Chondrocyte (in vitro differentiated cells): ENCODE measurements at regions not wholly inside any gene's neighbourhood (a gene's known extent, or its start where the extent isn't known, plus 50 kb on each side); places are given as distances from the start of the nearest gene placed in this dataset.

ENCODE experiments used
- DNase-seq: peaks from one replicate; pipeline ENCODE4 v3.0.0; 2021; ENCODE audit warnings: mixed read lengths, low spot score
- H3K27ac Mint-ChIP-seq: one replicate; pipeline ENCODE4 v1.8.0; 2021; ENCODE audit warnings: mild to moderate bottlenecking, moderate library complexity, mixed read lengths; ENCODE audit not compliant: unreplicated experiment
- H3K27me3 Mint-ChIP-seq: 2 replicates; pipeline ENCODE4 v1.8.0; 2021; ENCODE audit warnings: low read depth, mixed read lengths
- H3K36me3 Mint-ChIP-seq: 2 replicates; pipeline ENCODE4 v1.8.0; 2021; ENCODE audit warnings: low read depth, mixed read lengths
- H3K4me1 Mint-ChIP-seq: 2 replicates; pipeline ENCODE4 v1.8.0; 2021; ENCODE audit warnings: low read depth, mild to moderate bottlenecking, mixed read lengths
- H3K4me3 Mint-ChIP-seq: one replicate; pipeline ENCODE4 v1.8.0; 2021; ENCODE audit warnings: mild to moderate bottlenecking, moderate library complexity, mixed read lengths; ENCODE audit not compliant: unreplicated experiment
- H3K9me3 Mint-ChIP-seq: 2 replicates; pipeline ENCODE4 v1.8.0; 2021; ENCODE audit warnings: low read depth, mixed read lengths
- CTCF ChIP-seq: fragments of 200-600 bp; sonication (generic); IDR thresholded peaks from 2 replicates; pipeline ENCODE4 v1.5.0; 2021; ENCODE audit warnings: antibody characterized with exemption, mild to moderate bottlenecking, moderate library complexity

DNA sequence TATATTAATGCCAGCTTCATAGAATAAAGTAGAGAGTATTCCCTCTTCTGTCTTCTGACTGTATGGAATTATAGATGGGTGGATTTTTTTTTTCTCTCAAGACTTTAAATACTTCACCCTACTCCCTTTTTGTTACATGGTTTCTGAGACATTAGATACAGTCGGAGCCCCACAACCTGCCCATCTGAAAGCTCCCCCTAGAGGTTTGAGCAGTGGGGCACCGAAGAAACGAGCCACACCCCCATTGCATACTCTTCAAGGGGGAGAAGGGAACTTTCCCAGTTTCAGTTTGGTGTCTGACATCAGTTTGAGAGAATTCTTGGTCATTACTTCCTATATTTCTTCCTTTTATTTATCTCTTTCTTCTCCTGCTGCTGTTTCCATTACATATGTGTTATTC, 437.6 kb upstream of the AGA start:
- Mint-ChIP-seq H3K4me3 (no peak overlapping the region), H3K4me1 (no peaks in the 10 kb centered on the region), H3K27me3 (peaks cover 6% of the 10 kb centered on the region), H3K36me3 (no peaks in the 10 kb centered on the region), H3K9me3 (peaks cover 3% of the 10 kb centered on the region), H3K27ac (no peak overlapping the region)
- no peak for TF ChIP-seq CTCF
- no peak for DNase-seq

- DNase-seq, result no peak
- Mint-ChIP-seq H3K4me1 (no peaks in the 10 kb centered on the region), H3K4me3 (no peak overlapping the region), H3K36me3 (no peaks in the 10 kb centered on the region), H3K27me3 (no peaks in the 10 kb centered on the region), H3K9me3 (peaks cover 3% of the 10 kb centered on the region), H3K27ac (no peak overlapping the region)
- TF ChIP-seq CTCF, result no peak
These were observed 452.9 kb upstream of the AGA start for GRCh38 chr4:177895136-177895535.

- DNase-seq, result no peak
- H3K4me3 Mint-ChIP-seq, result no peak overlapping the region
- no peak for TF ChIP-seq CTCF
- H3K36me3 Mint-ChIP-seq, result no peaks in the 10 kb centered on the region
- no peak overlapping the region for H3K27ac Mint-ChIP-seq
- H3K4me1 Mint-ChIP-seq, result no peaks in the 10 kb centered on the region
- no peaks in the 10 kb centered on the region for H3K27me3 Mint-ChIP-seq
- peaks cover 11% of the 10 kb centered on the region for H3K9me3 Mint-ChIP-seq
These were observed 459.5 kb upstream of the AGA start for GRCh38 chr4:177901786-177902185.

- TF ChIP-seq CTCF, result no peak
- no peaks in the 10 kb centered on the region for H3K4me1 Mint-ChIP-seq
- H3K9me3 Mint-ChIP-seq, result peaks cover 8% of the 10 kb centered on the region
- no peak overlapping the region for H3K27ac Mint-ChIP-seq
- no peak overlapping the region for H3K4me3 Mint-ChIP-seq
- DNase-seq, result no peak
- no peaks in the 10 kb centered on the region for H3K27me3 Mint-ChIP-seq
- no peaks in the 10 kb centered on the region for H3K36me3 Mint-ChIP-seq
These were observed 460.1 kb upstream of the AGA start for GRCh38 chr4:177902386-177902785.

GRCh38 chr4:177907736-177908424, 465.6 kb upstream of the AGA start:
- no peak for TF ChIP-seq CTCF
- no peaks in the 10 kb centered on the region for H3K27me3 Mint-ChIP-seq
- no peak overlapping the region for H3K27ac Mint-ChIP-seq
- no peaks in the 10 kb centered on the region for H3K4me1 Mint-ChIP-seq
- H3K4me3 Mint-ChIP-seq, result no peak overlapping the region
- H3K36me3 Mint-ChIP-seq, result no peaks in the 10 kb centered on the region
- no peak for DNase-seq
- no peaks in the 10 kb centered on the region for H3K9me3 Mint-ChIP-seq
